CD4-positive, alpha-beta memory T cell (primary cell): ENCODE measurements at regions not wholly inside any gene's neighbourhood (a gene's known extent, or its start where the extent isn't known, plus 50 kb on each side); places are given as distances from the start of the nearest gene placed in this dataset.

Experiments
- CTCF ChIA-PET: fragments of 350-600 bp; sonication (Branson Sonifier 250); formaldehyde crosslinking; loops from one replicate; lab custom pipeline; 2021; ENCODE audit warnings: inconsistent platforms; ENCODE audit not compliant: partially characterized antibody; lab: Charles Lee
- POLR2A ChIA-PET: fragments of 350-600 bp; sonication (Branson Sonifier 250); formaldehyde crosslinking; loops from one replicate; lab custom pipeline; 2021; ENCODE audit not compliant: partially characterized antibody; lab: Charles Lee
- DNase-seq, 5 donors: peaks; one replicate each; pipeline versions ENCODE4 v3.0.0 to v3.0.0-alpha.2; 2020 to 2022; ENCODE audit warnings: mixed read lengths in 1 of 5
- H3K27ac ChIP-seq: one replicate; pipeline ENCODE4 v1.7.0; 2013; ENCODE audit warnings: low read depth, low read length
- H3K27me3 ChIP-seq: 2 replicates; pipeline ENCODE4 v1.7.0; 2013; ENCODE audit warnings: mild to moderate bottlenecking, low read length, moderate library complexity; ENCODE audit not compliant: insufficient read depth
- H3K36me3 ChIP-seq: 2 replicates; pipeline ENCODE4 v1.7.0; 2013; ENCODE audit warnings: mild to moderate bottlenecking, low read length, moderate library complexity; ENCODE audit not compliant: insufficient read depth
- H3K4me1 ChIP-seq: 2 replicates; pipeline ENCODE4 v1.7.0; 2013; ENCODE audit warnings: mild to moderate bottlenecking, low read length, moderate library complexity; ENCODE audit not compliant: insufficient read depth
- H3K4me3 ChIP-seq, 2 donors: one replicate each; pipeline ENCODE4 v1.7.0; 2013; ENCODE audit warnings: low read length in 2 of 2, mild to moderate bottlenecking in 1 of 2
- H3K9me3 ChIP-seq, 2 donors: one replicate each; pipeline ENCODE4 v1.7.0; 2013; ENCODE audit warnings: low read length in 2 of 2, control low read depth in 1 of 2; ENCODE audit not compliant: control insufficient read depth in 1 of 2
- H3K27ac Mint-ChIP-seq, 7 donors: one replicate each; pipeline ENCODE4 v1.8.0; 2020 to 2021; ENCODE audit warnings: mixed read lengths in 7 of 7, mild to moderate bottlenecking in 6 of 7, inconsistent platforms in 3 of 7, moderate library complexity in 3 of 7
- H3K27me3 Mint-ChIP-seq, 2 donors: one replicate each; pipeline ENCODE4 v1.8.0; 2020 to 2021; ENCODE audit warnings: mixed read lengths in 2 of 2
- H3K36me3 Mint-ChIP-seq, 2 donors: one replicate each; pipeline ENCODE4 v1.8.0; 2020 to 2021; ENCODE audit warnings: mixed read lengths in 2 of 2, inconsistent platforms in 1 of 2, mild to moderate bottlenecking in 1 of 2
- H3K4me1 Mint-ChIP-seq, 4 donors: one replicate each; pipeline ENCODE4 v1.8.0; 2020 to 2021; ENCODE audit warnings: mixed read lengths in 4 of 4, mild to moderate bottlenecking in 1 of 4
- H3K4me3 Mint-ChIP-seq, 8 donors: one replicate each; pipeline ENCODE4 v1.8.0; 2020 to 2021; ENCODE audit warnings: mixed read lengths in 8 of 8, mild to moderate bottlenecking in 7 of 8, moderate library complexity in 6 of 8, inconsistent platforms in 3 of 8
- H3K9me3 Mint-ChIP-seq, 8 donors: one replicate each; pipeline ENCODE4 v1.8.0; 2020 to 2021; ENCODE audit warnings: mixed read lengths in 8 of 8, mild to moderate bottlenecking in 5 of 8, inconsistent platforms in 3 of 8, moderate library complexity in 1 of 8
- intact Hi-C: fragments of 100-400 bp; cut with micrococcal nuclease; formaldehyde crosslinking; loops from one replicate; pipeline ENCODE4 v1.15.1; 2023

DNA sequence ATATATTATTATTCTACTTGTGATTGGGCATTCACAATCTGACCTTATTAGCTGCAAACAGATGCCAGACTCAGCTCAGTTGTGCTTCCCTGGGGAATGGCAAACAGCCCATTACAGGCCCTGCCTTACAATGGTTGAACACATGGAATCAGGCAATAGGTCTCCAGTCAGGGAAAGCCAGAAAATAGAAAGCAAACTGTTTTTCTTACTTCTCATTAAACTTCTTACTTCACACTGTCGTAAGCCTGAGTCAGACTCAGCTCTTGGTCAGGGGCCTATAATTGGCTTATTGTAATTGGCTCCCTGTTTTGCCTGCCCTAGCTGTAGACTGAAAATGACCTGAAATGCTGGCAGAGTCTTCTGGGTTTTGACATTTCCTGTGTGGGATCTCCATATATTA is 77.0 kb upstream of the CA10 start:
- ChIA-PET POLR2A (no interaction called here), CTCF (no interaction called here)
- Histone ChIP-seq H3K27ac (no peak overlapping the region), H3K4me1 (no peaks in the 10 kb centered on the region), H3K27me3 (no peaks in the 10 kb centered on the region), H3K4me3 (no peak overlapping the region), H3K36me3 (no peaks in the 10 kb centered on the region), H3K9me3 (no peaks in the 10 kb centered on the region)
- Mint-ChIP-seq H3K27ac (no peak overlapping the region), H3K4me1 (no peaks in the 10 kb centered on the region), H3K27me3 (no peaks in the 10 kb centered on the region), H3K4me3 (no peak overlapping the region), H3K36me3 (no peaks in the 10 kb centered on the region), H3K9me3 (peaks cover 0 to 2% (median 0%) of the 10 kb centered on the region in 8 donors)
- no peak for DNase-seq
- intact Hi-C loops, result no loop called here

DNA sequence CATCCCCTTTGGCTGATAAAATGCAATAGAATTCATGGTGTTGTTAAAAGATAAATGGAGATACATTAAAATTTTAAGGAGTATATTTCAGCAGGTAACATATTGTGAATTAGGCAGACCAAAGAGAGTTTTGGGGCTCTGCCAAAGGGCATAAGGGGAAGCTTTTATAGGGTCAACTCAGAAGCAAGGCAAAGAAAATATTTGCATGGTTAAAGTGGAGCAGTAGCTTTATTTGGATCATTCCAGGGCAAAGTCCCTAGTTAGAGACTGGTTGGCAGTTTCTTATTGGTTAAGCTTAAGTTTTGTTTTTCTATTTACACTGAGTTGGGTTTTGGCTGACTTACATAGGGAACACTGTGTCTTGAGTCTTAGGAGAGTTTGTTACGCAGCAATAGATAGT is 75.1 kb upstream of the CA10 start:
- no peaks in the 10 kb centered on the region for H3K4me1 ChIP-seq
- no peak overlapping the region for H3K27ac ChIP-seq
- H3K4me3 ChIP-seq, result no peak overlapping the region
- H3K9me3 Mint-ChIP-seq, result peaks cover 0 to 2% (median 0%) of the 10 kb centered on the region in 8 donors
- no peaks in the 10 kb centered on the region for H3K36me3 Mint-ChIP-seq
- H3K4me3 Mint-ChIP-seq, result no peak overlapping the region
- no peak for DNase-seq
- H3K27me3 ChIP-seq, result no peaks in the 10 kb centered on the region
- no peak overlapping the region for H3K27ac Mint-ChIP-seq
- no peaks in the 10 kb centered on the region for H3K27me3 Mint-ChIP-seq
- intact Hi-C loops, result no loop called here
- H3K36me3 ChIP-seq, result no peaks in the 10 kb centered on the region
- no peaks in the 10 kb centered on the region for H3K4me1 Mint-ChIP-seq
- CTCF ChIA-PET, result no interaction called here
- no peaks in the 10 kb centered on the region for H3K9me3 ChIP-seq
- POLR2A ChIA-PET, result no interaction called here

DNA sequence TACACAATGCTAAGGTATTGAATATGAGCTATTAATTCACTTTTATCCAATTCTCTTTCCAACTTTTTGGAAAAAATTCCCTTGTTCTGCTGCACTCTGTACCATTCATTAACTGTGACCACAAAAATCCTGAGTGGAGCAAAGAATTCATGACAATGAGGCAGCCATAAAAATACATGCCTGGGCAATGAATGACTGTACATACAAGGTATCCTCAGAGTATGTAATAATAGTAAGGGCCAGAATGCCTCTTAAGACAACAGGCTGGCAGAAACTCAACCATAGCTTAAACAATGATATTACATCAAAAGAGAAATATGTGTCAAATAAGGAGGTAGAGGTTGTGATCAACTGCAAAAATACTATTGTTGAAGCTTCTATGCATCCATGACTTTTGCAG is 74.7 kb upstream of the CA10 start:
- H3K27me3 Mint-ChIP-seq, result no peaks in the 10 kb centered on the region
- POLR2A ChIA-PET, result no interaction called here

DNA sequence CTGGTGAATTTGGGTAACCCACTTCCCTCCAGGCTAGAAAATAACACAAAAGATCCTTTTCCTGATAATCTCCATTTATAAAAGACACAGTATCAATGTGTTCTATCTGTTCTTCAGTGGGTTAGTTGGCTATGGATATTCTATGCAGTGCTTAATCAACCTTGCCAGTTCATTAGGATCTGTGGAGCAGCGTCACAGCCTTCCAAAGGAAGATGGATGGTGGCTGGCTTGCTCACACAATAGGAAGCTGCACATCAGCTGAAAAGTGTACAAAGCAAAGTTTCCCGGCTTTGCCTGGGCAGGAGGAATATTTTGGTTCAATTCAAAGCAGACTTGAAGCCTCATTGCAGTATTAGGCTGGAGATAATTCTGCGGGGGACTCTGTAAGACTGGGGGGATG is 70.3 kb upstream of the CA10 start:
- Histone ChIP-seq H3K4me3 (no peak overlapping the region), H3K27ac (no peak overlapping the region), H3K27me3 (no peaks in the 10 kb centered on the region), H3K9me3 (no peaks in the 10 kb centered on the region), H3K36me3 (no peaks in the 10 kb centered on the region), H3K4me1 (no peaks in the 10 kb centered on the region)
- intact Hi-C loops, result no loop called here
- peaks cover 0 to 2% (median 0%) of the 10 kb centered on the region in 8 donors for H3K9me3 Mint-ChIP-seq
- no peak overlapping the region for H3K4me3 Mint-ChIP-seq
- ChIA-PET POLR2A (no interaction called here), CTCF (no interaction called here)
- H3K27ac Mint-ChIP-seq, result no peak overlapping the region
- H3K27me3 Mint-ChIP-seq, result peaks cover 0 to 4% of the 10 kb centered on the region in 2 donors
- no peaks in the 10 kb centered on the region for H3K4me1 Mint-ChIP-seq
- no peaks in the 10 kb centered on the region for H3K36me3 Mint-ChIP-seq
- DNase-seq, result no peak

More for the DNA sequence above, 74.7 kb upstream of the CA10 start:
- no peak overlapping the region for H3K4me3 ChIP-seq
- CTCF ChIA-PET, result no interaction called here
- no peaks in the 10 kb centered on the region for H3K9me3 ChIP-seq
- H3K27ac ChIP-seq, result no peak overlapping the region
- H3K36me3 Mint-ChIP-seq, result no peaks in the 10 kb centered on the region
- no peaks in the 10 kb centered on the region for H3K4me1 ChIP-seq
- intact Hi-C loops, result no loop called here
- no peaks in the 10 kb centered on the region for H3K36me3 ChIP-seq
- no peaks in the 10 kb centered on the region for H3K27me3 ChIP-seq
- H3K9me3 Mint-ChIP-seq, result peaks cover 0 to 2% (median 0%) of the 10 kb centered on the region in 8 donors
- no peak overlapping the region for H3K27ac Mint-ChIP-seq
- no peak for DNase-seq
- no peaks in the 10 kb centered on the region for H3K4me1 Mint-ChIP-seq
- no peak overlapping the region for H3K4me3 Mint-ChIP-seq

DNA sequence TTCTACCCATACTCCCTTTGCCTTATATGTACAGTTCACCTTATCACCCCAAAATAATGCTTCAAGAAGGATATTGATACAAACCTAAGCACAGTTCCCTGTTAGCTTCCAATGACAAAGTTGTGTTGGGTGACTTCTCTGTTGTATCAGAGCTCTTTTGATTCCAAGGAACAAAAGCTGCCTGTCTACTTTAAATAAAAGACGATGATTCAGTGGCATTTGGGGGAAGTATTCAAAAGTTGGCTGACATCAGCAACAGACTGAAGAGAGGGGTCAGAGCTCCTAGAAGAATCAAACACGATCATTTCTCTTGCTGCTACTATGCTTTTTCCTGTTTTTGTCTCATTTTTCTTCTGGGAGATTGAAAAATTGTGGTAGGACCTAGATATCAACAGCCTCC is 69.4 kb upstream of the CA10 start:
- H3K4me1 Mint-ChIP-seq, result no peaks in the 10 kb centered on the region
- CTCF ChIA-PET, result no interaction called here
- Histone ChIP-seq H3K27ac (no peak overlapping the region), H3K4me3 (no peak overlapping the region), H3K9me3 (no peaks in the 10 kb centered on the region), H3K27me3 (no peaks in the 10 kb centered on the region), H3K4me1 (no peaks in the 10 kb centered on the region), H3K36me3 (no peaks in the 10 kb centered on the region)
- no peak overlapping the region for H3K4me3 Mint-ChIP-seq
- H3K27ac Mint-ChIP-seq, result no peak overlapping the region
- no peak for DNase-seq
- intact Hi-C loops, result no loop called here
- POLR2A ChIA-PET, result no interaction called here
- H3K9me3 Mint-ChIP-seq, result peaks cover 0 to 2% (median 0%) of the 10 kb centered on the region in 8 donors
- peaks cover 0 to 4% of the 10 kb centered on the region in 2 donors for H3K27me3 Mint-ChIP-seq
- no peaks in the 10 kb centered on the region for H3K36me3 Mint-ChIP-seq

DNA sequence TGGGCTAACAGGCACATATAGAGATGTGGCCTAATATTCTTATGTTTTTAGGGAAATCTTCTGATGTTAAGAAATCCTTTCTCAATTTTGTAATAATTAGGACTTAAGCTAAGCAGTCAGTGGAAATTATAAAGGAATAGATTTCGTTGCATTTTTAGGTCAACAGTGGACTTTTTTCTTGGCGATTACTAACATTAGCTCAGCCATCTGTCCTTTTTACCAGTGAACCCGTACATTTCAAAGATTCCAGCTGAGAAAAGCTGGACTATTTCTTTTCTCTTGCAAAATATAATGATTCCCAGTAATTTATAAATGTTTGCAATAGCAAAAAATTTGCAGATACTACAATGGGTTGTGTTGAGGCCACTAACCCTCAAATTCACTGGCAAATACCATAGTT is 54.9 kb upstream of the CA10 start:
- intact Hi-C loops, result no loop called here
- Histone ChIP-seq H3K36me3 (no peaks in the 10 kb centered on the region), H3K4me1 (no peaks in the 10 kb centered on the region), H3K27me3 (no peaks in the 10 kb centered on the region), H3K4me3 (no peak overlapping the region), H3K9me3 (no peaks in the 10 kb centered on the region), H3K27ac (no peak overlapping the region)
- ChIA-PET POLR2A (no interaction called here), CTCF (no interaction called here)
- no peaks in the 10 kb centered on the region for H3K36me3 Mint-ChIP-seq
- peaks cover 0 to 9% (median under 1%) of the 10 kb centered on the region in 8 donors for H3K9me3 Mint-ChIP-seq
- no peak overlapping the region for H3K27ac Mint-ChIP-seq
- DNase-seq, result no peak
- peaks cover 0 to 7% of the 10 kb centered on the region in 2 donors for H3K27me3 Mint-ChIP-seq
- no peak overlapping the region for H3K4me3 Mint-ChIP-seq
- no peaks in the 10 kb centered on the region for H3K4me1 Mint-ChIP-seq

DNA sequence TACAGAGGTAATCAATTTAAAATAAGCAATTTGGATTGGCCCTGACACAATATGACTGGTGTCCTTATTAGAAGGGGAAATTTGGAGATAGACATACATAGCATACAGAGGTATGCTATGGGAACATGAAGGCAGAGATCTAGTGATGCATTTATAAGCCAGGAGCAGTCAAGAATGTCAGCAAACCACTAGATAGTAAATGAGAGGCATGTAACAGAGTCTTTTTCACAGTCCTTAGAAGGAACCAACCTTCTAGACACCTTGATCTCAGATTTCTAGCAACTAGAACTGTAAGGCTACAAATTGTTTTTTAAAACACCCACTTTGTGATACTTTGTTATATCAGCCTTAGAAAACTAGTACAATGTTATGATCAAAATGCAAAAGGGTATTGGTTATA is 54.3 kb upstream of the CA10 start:
- Mint-ChIP-seq H3K36me3 (no peaks in the 10 kb centered on the region), H3K9me3 (peaks cover 0 to 9% (median under 1%) of the 10 kb centered on the region in 8 donors), H3K27ac (no peak overlapping the region), H3K27me3 (peaks cover 0 to 7% of the 10 kb centered on the region in 2 donors), H3K4me3 (no peak overlapping the region), H3K4me1 (no peaks in the 10 kb centered on the region)
- H3K27me3 ChIP-seq, result no peaks in the 10 kb centered on the region
- intact Hi-C loops, result no loop called here
- H3K36me3 ChIP-seq, result no peaks in the 10 kb centered on the region
- no peak overlapping the region for H3K27ac ChIP-seq
- CTCF ChIA-PET, result no interaction called here
- POLR2A ChIA-PET, result no interaction called here
- H3K9me3 ChIP-seq, result no peaks in the 10 kb centered on the region
- no peaks in the 10 kb centered on the region for H3K4me1 ChIP-seq
- H3K4me3 ChIP-seq, result no peak overlapping the region
- no peak for DNase-seq

DNA sequence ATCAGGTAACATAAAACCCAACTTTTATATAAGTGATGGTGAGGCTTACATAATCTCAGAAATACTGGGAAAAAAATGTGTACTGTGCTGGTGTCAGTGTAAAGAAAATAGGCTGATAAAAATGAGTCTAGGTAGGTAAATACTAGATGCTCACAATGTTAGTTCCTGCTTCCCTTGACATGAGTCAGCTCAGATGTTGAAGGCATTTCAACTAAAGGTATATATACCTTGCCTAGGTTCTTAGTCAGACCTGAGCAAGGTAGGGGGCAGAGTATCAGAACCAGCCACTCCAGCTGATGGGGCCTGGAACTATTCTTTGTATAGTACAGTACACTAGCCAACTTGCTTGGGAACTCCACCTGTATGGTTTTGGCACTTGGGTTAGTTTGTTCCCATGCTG is 51.0 kb upstream of the CA10 start:
- H3K27ac Mint-ChIP-seq, result no peak overlapping the region
- no peaks in the 10 kb centered on the region for H3K27me3 ChIP-seq
- POLR2A ChIA-PET, result no interaction called here
- peaks cover 0 to 2% of the 10 kb centered on the region in 2 donors for H3K27me3 Mint-ChIP-seq
- H3K36me3 ChIP-seq, result no peaks in the 10 kb centered on the region
- intact Hi-C loops, result no loop called here
- no peak overlapping the region for H3K4me3 ChIP-seq
- peaks cover 0 to 6% (median 0%) of the 10 kb centered on the region in 8 donors for H3K9me3 Mint-ChIP-seq
- CTCF ChIA-PET, result no interaction called here
- no peaks in the 10 kb centered on the region for H3K9me3 ChIP-seq
- H3K4me1 Mint-ChIP-seq, result no peaks in the 10 kb centered on the region
- H3K36me3 Mint-ChIP-seq, result no peaks in the 10 kb centered on the region
- no peaks in the 10 kb centered on the region for H3K4me1 ChIP-seq
- no peak overlapping the region for H3K4me3 Mint-ChIP-seq
- H3K27ac ChIP-seq, result no peak overlapping the region
- no peak for DNase-seq
